ENCODE measurements at regions not wholly inside any gene's neighbourhood (a gene's known extent, or its start where the extent isn't known, plus 50 kb on each side); places are given as distances from the start of the nearest gene placed in this dataset.

GRCh38 chr16:65301029-65301428, 179.2 kb upstream of the CDH11 start:
- TF ChIP-seq CTCF (IDR thresholded peaks at IDR 0.05; ENCODE audit: extremely low read depth, missing control alignments) = no peak
- no peak for DNase-seq (ENCODE audit: low spot score)

GRCh38 chr16:65297453-65297852, 175.6 kb upstream of the CDH11 start:
- TF ChIP-seq CTCF (IDR thresholded peaks at IDR 0.05; ENCODE audit: extremely low read depth, missing control alignments) = no peak
- DNase-seq (ENCODE audit: low spot score) = no peak

GRCh38 chr16:65295527-65295926, 173.7 kb upstream of the CDH11 start:
- TF ChIP-seq CTCF (IDR thresholded peaks at IDR 0.05; ENCODE audit: extremely low read depth, missing control alignments) = no peak
- no peak for DNase-seq (ENCODE audit: low spot score)

- no peak for DNase-seq (ENCODE audit: low spot score)
- no peak for TF ChIP-seq CTCF (IDR thresholded peaks at IDR 0.05; ENCODE audit: extremely low read depth, missing control alignments)
These were observed 172.8 kb upstream of the CDH11 start for GRCh38 chr16:65294708-65295107.

- no peak for TF ChIP-seq CTCF (IDR thresholded peaks at IDR 0.05; ENCODE audit: extremely low read depth, missing control alignments)
- DNase-seq (ENCODE audit: low spot score) = no peak
These were observed 172.3 kb upstream of the CDH11 start for GRCh38 chr16:65294165-65294564.

GRCh38 chr16:65289022-65289421, 167.2 kb upstream of the CDH11 start:
- no peak for TF ChIP-seq CTCF (IDR thresholded peaks at IDR 0.05; ENCODE audit: extremely low read depth, missing control alignments)
- no peak for DNase-seq (ENCODE audit: low spot score)

GRCh38 chr16:65287307-65287706, 165.4 kb upstream of the CDH11 start:
- DNase-seq (ENCODE audit: low spot score) = no peak
- TF ChIP-seq CTCF (IDR thresholded peaks at IDR 0.05; ENCODE audit: extremely low read depth, missing control alignments) = no peak
